HG03039 (cell line): ENCODE measurements at regions not wholly inside any gene's neighbourhood (a gene's known extent, or its start where the extent isn't known, plus 50 kb on each side); places are given as distances from the start of the nearest gene placed in this dataset.
A peak's percentile ranks its signal among the peaks of the same experiment; 100 is the strongest.

Source experiments
- ATAC-seq: cut with Tn5 transposase; IDR thresholded peaks from one replicate; pipeline ENCODE4 v1.9.1; 2021; ENCODE audit warnings: mild to moderate bottlenecking, moderate library complexity; ENCODE audit not compliant: unreplicated experiment

DNA sequence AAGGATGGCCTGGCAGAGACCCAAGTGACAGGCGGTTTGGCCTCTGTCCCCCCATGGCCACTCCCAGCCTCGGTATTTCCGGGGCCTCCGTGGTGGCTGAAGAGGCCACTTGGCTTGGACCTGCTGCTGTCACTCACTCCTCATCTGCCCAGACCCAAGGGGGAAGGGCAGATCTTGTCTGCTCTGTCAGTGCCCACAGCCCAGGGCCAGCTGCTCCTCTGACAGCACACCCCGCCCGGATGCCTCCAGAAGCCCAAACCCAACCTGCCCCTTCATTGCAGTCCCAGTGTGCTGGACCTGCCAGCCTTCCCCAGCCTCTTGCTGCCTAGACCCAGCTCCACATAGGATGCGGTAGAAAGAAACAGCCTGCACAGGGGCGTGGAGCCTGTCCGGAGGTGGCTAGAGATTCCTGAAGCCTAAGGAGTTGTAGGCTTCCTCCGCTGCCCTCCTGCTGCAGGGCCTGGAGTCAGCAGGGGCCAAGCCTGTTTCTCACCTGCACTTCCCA lies 52.0 kb downstream of the MAGEF1 start:
- ATAC-seq = no peak

DNA sequence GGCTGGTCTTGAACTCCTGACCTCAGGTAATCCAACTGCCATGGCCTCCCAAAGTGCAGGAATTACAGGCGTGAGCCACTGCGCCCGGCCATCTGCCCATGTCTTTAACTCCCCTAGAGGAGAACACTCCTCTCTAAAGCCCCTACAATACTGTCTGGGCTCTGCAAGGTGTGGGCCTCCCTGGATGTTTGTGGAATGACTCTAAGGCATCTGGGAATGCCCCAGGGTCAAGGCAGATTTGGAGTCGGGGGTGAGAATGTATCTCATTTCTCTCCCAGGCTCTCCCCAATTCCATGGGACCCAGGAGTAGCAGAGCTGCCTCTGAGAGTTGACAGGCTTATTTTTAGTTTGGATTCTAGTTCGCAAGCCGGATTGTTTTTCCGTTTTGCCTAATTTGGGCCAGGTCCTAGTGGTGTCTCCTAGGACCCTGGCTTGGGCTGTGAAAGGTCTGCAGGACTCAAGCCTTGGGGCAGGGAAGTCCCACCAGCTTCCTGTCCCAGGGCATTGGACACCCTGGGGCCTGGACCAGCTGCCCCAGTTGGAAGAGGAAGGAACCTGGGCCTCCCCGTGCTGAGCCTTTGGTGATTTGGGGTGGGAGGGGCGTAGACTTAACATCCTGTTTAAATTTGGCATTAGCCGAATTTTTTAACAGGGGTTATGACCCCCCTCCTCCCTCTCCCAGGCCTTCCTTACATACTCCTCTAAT lies 53.5 kb downstream of the MAGEF1 start:
- ATAC-seq = no peak

DNA sequence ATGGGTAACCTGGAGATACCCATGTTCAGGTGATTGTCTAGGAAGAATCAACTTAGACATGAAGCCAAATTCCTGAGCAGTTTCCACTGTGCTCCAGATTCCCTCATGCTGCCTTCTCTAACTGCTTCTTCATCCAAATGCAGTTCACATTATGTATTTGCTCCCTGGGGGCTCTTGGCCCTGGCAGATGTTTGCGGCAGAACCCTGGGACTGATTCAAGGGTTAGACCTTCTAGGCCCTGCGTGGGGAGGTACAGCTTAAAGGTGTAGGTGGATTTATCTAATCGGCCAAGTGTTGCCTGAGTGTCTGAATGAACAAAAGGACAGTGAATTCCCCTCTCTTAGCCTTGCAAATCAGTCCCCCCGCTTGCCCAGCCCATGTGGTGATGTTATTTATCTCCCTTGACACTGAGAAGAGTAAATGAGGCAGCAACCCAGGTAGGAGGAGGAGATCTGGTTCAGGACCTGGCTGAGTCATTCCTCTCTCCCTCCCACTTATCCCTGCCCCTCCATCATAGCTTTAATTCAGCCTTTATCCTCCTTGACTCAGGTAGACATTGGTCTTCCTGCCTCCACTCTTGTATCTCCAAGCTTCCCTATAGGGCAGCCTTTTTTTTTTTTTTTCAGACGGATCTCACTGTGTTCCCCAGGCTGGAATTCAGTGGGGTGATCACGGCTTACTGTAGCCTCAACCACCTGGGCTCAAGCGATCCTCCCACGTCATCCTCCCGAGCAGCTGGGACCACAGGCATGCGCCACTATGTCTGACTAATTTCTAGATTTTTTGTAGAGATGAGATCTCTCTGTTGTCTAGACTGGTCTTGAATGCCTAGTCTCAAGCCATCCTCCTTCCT lies 54.8 kb downstream of the MAGEF1 start:
- peak; percentile 73 for ATAC-seq

DNA sequence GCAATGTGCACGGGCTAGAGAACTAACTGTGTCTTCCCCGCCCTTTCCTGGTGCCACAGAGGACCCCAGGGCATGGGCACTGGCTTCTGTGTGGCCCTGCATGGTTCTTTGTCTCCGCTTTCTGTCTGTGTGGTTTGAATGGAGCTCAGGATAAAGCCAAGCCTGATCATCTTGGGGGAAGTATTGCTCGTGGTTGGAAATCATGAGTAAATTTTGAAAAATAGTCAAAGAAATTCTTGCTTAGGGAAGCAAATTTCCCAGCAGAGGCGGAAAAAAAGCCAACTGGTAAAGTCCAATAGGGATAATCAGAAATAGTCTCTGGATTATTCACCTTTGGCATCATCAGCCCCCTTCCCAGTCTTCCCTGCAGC lies 55.4 kb downstream of the MAGEF1 start:
- ATAC-seq = no peak

DNA sequence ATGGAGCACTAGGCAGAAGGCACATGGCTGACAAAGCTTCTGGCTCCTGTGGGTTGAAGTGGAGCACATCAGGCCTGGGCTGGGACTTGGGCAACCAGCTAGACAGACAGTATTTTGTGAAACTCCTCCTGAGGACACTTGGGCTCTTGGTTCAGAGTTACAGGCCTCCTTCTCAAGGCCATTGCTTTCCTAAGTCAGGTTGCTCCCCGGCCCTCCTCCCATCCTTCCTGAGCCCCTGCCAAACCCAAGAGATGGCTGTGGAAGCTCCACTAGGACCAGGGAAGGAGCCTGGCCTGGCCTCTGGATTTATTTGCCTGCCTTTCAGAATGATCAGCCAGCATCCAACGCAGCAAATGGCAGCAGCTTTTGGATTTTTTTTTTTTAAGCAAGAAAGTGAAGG lies 56.3 kb downstream of the MAGEF1 start:
- ATAC-seq = no peak

DNA sequence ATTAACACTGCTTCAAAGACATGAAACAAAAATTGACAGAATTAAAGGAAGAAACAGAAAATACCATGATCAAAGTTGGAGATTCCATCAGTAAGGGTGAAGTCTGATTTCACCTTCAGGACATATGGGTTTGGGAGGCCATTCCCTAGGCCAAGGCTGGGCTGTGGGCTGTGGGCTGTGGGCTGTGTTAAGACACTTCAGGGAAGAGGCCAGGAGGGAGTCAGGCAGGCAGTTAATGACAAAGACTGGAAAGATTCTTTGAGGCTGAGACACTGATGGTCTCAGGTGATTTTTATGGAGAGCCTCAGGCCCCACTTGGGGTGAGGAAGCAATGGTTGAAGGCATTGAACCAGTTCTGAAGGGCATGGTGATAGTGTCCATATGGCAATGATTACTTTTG lies 57.5 kb downstream of the MAGEF1 start:
- no peak for ATAC-seq

DNA sequence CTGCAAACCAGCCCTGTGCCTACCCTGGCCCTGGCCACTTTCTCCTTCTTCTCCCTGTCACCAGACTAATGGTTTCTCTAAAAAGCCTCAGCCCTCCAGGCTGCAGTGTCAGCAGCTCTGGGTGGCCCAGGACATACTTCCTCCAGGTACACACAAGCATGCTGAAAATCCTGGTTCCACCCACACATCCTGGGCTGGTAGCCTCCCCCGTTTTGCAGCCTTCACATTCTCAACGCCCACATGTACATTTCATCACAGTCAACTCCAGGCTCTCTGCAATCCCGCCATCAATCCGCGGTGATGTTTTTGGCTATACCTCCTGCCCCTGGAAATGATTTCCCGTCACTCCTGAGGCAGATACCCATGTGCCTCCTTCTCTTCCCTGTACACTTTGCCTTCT lies 59.4 kb downstream of the MAGEF1 start:
- ATAC-seq = no peak

DNA sequence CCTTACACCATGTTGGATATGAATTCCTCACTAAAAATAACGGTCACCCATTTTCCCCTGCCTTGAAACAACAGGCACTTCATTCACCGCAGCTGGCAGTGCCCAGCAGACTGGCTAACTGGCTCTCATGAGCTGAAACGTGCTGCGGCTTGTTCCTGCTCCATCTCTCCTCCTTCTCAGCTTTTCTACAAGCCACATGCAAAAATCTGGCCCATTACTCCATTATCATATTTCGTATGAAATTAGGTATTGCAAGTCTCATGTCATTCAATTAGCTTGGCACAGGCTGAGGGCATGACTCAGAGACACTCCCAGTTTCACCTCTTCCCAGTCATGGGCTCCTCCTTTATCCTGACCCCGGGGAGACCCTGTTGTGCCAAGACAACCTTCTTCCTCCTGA lies 60.0 kb downstream of the MAGEF1 start:
- no peak for ATAC-seq

DNA sequence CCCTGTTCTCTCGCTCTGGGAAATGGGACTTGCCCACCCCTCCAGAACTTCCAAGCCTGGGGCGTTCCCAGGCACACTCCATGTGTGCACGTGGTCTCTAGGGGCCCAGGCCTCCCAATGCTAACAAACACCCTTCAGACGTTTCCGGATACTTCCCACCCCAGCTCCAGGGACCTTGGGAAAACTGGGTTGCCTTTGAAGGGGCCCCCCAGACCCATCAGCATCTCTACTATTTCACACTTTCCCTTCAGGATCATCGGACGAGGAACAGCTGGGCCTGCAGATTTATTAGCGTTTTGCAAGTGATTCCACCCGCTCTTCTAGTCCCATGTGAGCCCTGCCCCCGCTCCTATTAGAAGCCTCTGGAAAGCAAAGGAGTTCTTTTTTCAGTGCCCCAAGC lies 63.2 kb downstream of the MAGEF1 start:
- ATAC-seq = no peak

DNA sequence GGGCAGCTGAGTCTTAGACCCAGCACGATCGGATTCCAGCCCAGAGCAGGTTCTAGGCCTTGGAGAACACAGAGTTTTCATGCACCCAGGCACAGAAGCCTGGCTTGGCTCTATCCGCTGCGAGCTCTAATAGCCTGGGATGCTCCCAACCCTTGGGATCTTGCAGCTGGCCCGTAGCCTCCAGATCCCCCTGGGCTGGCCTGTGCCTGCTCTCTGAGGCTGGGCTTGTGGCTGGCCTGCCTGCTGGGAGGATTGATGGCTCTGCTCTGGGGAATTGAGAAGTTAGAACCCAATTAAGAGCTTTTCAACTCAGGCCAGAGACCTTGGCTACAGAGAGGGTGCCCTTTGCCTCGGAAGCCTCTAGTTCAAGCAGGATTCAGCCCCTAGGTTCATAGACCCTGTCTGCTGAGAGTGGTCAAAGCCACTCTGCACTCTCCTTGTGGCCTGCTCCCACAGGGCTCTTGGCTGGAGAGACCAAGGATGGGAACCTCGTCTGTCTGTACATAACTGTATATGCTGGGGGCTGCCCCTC lies 64.4 kb downstream of the MAGEF1 start:
- no peak for ATAC-seq

DNA sequence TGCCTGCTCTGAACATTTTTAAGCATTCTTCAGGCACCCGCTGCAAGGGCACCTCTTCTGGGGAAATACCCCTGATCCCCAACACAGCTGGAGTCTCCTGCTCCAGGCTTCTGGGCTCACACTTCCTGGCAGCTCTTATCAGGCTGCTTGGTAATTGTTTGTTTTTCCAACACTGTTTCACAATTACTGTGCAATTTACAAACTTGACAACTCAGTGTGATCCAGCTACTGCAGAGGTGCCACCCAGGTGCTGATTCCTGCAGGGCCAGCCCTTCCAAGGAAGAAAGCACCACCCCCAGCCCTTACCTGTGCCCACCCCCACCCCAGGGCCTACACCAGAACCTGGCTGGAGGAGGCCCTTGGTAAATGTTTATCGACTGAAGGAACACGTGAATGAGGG lies 66.5 kb downstream of the MAGEF1 start:
- ATAC-seq = no peak

DNA sequence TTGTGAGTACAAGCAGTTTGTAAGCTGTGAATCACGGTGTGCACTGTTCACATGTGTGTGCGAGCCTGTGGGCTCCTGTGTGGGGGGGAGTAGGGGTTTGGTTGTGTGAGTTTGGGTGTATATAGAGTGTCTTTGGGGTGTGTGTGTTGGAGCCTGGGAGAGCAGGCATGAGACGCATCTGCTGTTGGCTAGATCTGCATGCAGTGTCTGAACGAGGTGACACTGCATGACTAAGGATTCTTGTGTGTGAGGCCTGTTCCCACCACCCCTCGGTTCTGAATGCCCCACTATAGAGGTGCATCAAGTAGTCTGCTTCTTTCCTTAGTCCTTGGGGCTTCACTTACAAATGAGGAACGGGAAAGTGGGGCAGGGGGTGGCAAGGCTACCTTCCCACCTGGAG lies 68.4 kb downstream of the MAGEF1 start:
- no peak for ATAC-seq

DNA sequence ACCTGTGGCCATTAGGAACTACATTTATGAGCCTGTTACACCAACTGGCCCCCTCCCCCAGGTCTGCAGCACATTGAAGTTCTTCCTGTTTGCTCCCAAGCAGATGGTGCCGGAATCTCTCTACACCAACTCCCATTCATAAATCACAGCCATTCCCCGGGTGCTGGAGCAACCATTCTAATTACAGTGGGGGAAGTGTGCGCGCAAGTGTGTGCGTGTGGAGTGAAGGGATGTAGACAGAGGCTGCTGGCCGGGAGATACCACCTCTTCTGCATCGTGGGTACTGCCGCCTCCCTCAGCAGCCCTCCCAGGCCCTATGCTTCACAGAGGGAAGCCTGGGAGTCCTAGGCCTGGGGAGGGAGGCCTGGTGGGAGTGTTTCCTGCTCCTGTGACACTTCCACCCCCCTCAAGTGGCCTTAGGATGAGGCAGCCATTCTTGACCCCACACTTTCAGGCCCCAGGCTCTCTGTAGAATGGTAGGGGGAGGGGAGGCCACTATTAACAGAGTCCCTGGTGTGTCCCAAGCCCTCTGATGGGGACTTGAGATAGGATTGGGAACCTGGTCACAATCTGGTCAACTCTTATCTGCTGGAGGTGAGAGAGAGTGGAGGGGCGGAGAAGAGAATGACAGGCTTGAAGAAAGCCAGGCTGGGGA lies 69.1 kb downstream of the MAGEF1 start:
- no peak for ATAC-seq

DNA sequence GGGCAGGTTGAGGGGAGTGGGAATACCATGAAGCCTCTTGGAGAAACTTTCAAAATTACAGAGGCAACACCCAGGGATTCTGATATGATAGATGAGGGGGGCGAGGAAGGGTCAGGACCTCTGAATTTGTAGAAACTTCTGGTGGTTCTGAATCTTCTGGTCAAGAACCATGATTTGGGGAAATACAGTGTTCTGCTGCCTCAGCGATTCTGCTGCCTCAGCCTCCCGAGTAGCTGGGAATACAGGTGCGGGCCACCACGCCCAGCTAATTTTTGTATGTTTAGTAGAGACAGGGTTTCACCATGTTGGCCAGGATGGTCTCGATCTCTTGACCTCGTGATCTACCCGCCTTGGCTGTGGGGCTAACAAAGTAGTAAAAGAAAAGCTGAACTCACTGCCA lies 70.4 kb downstream of the MAGEF1 start:
- no peak for ATAC-seq

DNA sequence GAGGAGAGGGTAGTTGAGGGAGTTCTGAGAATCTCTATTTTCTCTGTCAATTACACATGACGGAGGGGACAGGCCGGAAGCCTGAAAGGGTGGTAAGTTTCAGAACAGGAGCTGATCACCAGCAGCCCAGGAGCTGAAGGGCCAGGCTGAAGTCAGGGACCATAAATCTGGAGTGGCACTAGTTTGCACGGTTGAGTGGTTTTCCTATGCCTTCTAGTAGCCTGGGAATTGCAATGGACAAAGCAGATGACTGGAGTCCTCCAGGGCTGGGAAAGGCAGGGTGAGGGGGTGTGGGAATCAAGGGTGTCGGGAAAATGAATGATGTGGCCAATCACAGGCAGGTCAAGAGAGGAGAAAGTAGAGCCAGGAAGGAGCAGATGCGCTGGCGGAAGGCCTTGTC lies 72.5 kb downstream of the MAGEF1 start:
- ATAC-seq = no peak

DNA sequence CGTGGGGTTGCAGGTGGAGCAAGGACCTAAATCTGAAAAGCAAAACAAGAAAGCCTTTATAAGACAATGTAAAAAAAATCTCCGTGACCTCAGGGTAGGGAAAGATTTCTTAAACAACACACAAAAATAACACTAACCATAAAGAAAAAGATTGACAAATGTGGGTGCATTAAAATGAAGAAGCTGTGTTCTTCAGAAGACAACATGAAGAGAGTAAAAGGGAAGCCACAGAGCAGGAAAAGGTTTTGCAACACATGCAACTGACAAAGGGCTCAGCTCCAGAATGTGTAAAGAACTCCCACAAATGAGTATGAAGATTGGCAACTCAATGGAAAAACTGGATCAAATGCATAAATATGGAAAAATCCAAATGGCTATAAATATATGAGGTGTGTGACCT lies 74.2 kb downstream of the MAGEF1 start:
- no peak for ATAC-seq

DNA sequence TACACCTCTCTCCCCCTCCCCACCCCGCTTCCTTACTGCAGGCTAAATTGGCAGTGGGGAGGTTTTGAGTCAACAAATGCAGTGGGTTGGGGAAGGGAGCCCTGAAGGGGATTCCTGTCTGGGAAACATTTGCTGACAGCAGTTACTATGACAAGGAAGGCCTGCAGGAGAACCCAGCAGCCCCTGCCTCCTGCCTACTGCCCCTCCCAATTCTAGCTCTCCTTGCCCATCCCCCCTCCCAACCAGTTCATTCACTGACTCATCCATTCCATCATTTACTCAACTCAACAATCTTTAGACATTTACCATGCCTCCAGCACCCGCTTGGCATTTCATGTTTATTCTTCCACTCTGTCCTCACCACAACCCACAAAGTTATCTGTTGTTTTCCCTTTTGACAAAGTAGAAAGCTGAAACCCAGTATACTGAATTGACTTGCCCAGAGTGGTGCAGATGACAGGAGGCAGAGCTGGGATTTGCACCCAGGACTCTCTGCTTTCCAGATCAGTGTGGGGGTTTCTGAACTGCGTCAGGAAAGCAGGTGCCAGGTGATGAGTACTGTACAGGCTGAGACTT lies 75.0 kb downstream of the MAGEF1 start:
- no peak for ATAC-seq

DNA sequence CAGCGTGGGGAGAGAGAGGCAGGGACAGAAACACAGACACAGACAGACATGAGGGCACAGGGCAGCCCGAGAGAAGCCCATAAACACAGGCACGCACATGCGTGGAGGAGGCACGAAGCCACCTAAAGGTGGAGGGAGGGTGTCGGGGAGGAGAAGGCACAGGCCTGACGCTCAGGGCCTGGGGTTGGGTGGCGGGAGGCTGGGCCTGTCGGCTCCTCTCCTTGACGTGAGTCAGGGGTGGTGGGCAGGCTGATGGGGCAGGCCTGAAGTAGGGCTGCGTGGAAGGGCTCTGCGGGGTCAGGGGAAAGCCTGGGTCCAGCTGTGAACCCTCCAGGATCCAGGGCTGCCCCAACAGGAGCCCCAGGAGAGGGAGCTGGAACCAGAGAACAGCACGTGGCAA lies 74.2 kb downstream of the EPHB3 start:
- no peak for ATAC-seq

DNA sequence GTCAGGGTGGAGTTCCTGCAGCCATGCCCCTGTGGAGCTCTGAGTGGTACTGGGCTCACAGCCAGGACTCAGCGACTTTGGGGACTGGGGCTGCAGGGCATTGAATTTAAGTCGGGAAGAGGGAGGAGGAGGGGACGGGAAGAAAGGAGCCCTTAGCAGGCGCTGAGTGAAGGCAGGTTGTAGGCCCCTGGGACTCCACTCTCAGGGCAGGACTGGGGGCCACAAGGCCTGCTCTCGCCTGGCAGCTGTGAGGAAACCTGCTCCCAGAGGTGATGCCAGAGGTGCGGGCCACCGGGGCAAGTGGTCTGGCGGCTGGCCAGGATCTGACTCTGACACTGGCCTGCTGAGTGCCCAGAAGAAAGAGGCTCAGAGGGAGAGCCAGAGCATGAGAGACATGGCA lies 73.5 kb downstream of the EPHB3 start:
- no peak for ATAC-seq

DNA sequence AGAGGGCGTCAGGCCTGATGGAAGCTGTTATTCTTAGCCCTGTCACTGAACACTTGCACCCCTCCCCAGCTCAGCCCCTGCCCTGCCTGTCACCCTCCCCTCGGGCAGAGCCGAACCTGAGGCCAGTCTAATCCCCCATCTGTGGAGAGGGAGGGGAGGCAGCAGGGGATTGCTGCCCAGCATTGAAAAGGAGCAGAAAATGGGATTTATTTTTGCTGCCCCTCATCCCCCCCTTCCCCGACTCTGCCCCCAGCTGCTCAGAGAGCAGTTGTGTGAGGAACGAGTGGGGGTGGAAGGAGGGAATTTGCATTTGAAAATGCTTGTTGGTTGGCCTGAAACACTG lies 71.6 kb downstream of the EPHB3 start:
- ATAC-seq = no peak

DNA sequence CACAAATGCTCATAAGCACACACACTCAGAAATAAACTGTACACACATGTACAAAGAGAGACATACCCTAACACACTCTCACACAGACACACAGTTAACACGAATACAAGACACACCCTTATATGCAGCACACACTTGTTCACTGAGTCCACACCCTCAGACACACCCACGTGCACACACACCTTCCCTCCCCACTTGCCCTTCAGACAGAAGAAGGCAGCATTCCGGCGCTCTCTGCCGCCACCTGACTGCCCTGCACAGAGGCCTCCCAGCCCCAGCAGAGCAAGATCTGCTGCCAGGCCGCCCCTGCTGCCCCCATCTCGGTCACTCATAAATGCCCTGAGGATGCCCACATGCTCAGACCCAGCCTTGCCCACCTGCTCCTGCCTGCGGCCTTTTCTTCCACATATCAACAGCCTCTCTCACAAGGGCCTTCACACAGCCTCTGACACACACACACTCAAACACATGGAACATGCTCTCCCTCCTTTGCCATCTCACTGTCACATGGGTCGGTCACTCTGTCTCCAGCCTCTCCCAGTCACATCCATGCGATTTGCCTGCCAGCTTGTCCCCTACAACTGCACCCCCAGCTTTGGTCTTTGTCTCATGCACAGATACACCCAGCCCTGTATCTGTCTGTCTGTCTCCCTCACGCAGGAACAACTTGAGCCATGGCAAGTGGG lies 71.1 kb downstream of the EPHB3 start:
- no peak for ATAC-seq
